ENCODE measurements at regions not wholly inside any gene's neighbourhood (a gene's known extent, or its start where the extent isn't known, plus 50 kb on each side); places are given as distances from the start of the nearest gene placed in this dataset.
"Not testable (repeated sequence)": the region's sequence is repeated elsewhere in the genome, so short reads cannot be mapped to it uniquely, and the experiment has no call there.

DNA sequence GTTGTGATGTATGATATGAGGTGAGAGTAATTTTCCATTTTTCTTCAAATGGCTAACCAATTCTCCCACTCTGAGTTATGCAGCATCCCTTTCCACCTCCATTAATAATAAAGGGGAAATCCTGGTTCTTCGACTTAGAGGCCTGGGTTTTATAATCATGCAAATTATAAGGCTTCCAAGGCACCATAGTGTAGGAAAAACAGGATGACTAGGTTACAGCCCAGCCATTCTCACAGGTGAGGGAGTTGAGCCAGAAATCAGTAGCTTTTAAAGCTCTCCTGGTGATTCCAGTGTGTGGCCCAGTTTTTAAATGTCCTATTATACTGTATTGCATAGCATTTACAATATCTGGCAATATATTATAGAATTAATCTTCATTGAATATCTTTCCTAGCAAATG, 203.1 kb downstream of the ARHGEF9 start:
- DNase-seq: no peak

GRCh38 chrX:63581398-63581797, 203.6 kb downstream of the ARHGEF9 start:
- no peak for DNase-seq

GRCh38 chrX:63576533-63576932, 208.5 kb downstream of the ARHGEF9 start:
- DNase-seq: no peak

GRCh38 chrX:63575700-63576099, 209.3 kb downstream of the ARHGEF9 start:
- not testable (repeated sequence) for DNase-seq

DNA sequence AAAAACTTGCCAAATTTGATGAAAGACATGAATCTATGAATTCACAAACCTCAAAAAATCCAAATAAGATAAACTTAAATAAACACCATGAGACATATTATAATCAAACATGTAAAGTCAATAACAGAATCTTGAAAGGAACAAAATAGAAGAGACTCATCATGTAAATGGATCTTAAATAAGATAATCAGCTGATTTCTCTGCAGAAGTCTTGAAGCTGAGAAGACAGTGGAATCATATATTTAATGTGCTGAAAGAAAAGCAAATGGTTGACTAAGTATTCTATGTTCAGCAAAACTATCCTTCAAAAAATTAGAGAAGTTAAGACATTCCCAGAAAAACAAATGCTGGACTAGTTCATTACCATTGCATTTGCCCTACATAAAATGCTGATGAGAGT, 215.7 kb upstream of the SPIN4 start:
- DNase-seq: no peak

DNA sequence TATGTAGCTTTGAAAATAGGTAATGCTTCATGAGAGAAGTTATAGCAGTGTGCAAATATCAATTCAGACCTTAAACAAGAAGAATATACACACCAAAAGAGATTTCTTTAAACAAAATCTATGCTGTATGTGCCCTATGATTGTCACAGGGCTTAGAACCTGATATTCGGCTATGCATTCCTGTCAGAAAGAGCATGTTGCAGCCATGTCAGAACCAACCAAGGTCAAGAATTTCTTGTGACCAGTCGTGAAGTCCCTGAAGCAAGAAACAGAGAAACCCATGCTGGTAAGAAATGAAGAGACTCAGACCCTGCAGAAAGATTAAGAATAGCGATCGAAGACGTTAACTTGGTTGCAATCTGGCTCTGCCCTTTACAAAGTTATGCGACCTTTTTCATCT, 210.3 kb upstream of the SPIN4 start:
- no peak for DNase-seq

GRCh38 chrX:63560601-63561218, 209.6 kb upstream of the SPIN4 start:
- peak; percentile 71 for DNase-seq

DNA sequence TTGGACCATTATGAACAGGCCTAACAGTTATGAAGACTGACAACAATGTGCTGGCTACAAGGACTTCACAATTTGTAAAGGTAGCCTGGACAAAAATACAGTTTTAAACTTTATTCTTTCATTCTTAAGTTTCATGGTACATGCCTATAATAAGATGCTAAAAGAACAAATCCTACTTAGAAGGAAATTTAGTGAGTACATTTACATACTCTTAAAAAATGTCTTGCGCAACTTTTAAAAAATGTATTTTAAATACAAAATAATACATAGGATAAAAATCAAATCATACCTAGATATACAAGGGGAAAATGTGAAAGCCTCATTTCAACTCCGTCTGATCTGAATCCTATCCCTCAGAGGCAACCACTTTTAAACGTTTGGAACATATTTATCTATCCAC, 200.7 kb upstream of the SPIN4 start:
- no peak for DNase-seq

DNA sequence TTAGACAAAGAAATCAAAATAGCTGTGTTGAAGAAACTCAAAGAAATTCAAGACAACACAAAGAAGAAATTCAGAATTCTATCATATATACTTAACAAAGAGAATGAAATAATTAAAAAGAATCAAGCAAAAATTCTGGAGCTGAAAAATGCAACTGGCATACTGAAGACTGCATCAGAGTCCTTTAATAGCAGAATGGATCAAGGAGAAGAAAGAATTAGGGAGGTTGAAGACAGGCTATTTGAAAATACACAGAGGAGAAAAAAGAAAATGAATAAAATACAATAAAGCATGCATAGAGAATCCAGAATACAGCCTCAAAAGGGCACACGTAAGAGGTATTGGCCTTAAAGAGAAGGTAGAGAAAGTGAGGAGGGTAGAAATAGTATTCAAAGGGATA, 179.5 kb upstream of the SPIN4 start:
- DNase-seq: no peak

DNA sequence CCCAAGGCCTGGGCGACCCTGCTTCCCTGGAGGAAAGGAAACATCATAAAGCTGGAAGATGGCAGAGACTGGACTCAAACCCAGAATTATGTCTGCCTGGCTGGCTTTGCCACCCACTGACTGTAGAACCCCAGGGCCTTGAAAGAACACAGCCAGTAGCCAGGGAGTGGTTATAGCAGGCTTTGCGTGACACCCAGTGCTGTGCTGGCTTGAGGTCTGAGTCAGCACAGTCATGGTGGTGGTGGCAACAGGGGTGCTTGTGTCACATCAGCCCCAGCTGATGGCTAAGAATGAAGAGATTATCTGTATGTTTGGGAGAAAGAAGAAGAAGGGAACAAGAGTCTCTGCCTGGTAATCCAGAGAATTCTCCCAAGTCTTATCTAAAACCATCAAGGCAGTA, 178.8 kb upstream of the SPIN4 start:
- no peak for DNase-seq

GRCh38 chrX:63526863-63527262, 175.7 kb upstream of the SPIN4 start:
- no peak for DNase-seq

DNA sequence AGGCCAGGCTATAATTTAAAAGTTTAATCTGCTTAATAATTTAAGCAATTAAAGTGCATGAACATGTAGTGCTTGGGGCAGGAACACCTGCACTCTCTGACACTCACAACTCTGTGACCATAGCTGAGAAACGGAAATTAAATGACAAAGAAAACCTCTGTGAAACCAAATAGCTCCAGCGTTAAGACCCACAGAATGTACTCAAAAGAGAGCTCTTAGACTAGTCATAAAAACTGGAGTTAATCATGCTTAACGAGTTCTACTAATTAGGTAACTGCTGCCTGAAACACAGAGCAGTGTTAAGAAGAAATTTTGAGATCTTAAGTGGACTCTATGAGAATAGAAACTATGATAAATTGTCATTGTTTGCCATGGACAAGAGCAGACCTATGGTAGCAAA, 174.4 kb upstream of the SPIN4 start:
- no peak for DNase-seq

GRCh38 chrX:63519368-63519767, 168.2 kb upstream of the SPIN4 start:
- DNase-seq: not testable (repeated sequence)

- DNase-seq: no peak
Observed at GRCh38 chrX:63514569-63515080, 163.5 kb upstream of the SPIN4 start.

DNA sequence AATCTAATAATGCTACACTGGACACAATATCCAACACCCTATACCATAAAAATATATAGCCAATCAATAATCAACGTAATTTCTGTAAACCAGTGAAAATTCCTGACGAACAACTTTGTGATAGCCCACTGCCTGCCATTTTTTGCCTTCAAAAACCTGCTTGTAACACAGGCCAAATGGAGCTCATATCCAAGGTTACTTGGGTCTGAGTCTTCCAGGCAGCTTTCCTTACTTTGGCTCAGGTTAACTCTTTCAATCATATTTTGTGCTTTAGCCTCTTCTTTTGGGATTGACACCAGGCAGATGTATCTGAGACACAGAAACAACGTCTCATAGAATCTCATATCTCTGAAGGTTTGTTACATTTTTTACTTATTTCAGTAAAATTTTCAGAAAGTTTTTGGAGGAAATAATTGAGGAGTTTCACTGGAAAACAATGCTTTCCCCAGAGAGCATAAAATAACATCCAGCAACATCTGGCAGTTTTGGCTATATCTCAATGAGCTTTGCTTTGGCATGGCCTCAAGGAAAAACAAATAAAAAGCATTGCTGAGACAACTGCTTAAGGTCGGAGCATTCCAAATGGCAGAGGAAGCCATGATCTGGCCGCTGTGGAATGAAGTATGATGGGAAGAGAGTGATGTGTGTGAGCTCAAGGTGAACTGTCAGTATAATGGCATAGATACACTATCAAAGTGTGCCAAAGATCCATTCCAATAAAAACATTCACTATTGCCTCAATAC, 162.9 kb upstream of the SPIN4 start:
- DNase-seq: no peak

GRCh38 chrX:63511361-63511760, 160.2 kb upstream of the SPIN4 start:
- no peak for DNase-seq

DNA sequence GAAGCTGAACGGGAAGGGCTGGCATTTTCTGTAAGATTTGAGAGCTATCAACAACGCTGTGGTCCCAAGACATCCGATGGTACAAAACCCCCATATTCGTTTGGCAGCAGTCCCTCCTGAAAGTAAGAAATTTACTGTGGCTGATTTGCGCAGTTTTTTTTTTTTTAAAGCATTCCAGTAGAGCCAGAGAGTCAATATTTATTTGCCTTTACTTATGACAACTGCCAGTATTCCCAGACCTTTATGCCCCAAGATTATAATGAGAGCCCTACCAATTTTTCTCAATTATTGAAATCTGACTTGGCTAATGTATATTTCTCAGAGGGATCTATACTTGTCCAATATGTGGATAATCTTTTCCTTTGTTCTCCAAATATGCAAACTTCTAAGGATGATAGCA, 157.5 kb upstream of the SPIN4 start:
- no peak for DNase-seq

DNA sequence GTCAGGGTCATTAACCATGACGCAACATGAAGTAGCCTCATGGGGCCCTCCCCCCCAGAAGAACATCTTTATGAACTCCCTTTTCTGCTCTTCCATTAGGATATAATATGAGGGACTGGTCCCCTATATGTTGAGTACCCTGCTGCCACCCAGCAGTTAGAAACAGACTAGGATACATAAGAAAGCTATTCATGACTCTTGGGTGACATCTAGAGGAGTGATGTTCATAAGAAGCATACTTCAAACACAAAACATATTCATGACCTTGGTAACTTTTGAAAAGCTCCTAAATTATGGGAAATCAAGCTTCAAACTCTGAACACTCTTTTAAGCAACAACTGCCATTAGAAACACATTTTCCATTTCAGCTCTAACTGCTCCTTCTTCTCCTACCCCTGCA, 155.2 kb upstream of the SPIN4 start:
- DNase-seq: no peak

GRCh38 chrX:63503541-63503940, 152.4 kb upstream of the SPIN4 start:
- DNase-seq: no peak

- DNase-seq: no peak
Observed at GRCh38 chrX:63488546-63489373, 137.6 kb upstream of the SPIN4 start.

DNA sequence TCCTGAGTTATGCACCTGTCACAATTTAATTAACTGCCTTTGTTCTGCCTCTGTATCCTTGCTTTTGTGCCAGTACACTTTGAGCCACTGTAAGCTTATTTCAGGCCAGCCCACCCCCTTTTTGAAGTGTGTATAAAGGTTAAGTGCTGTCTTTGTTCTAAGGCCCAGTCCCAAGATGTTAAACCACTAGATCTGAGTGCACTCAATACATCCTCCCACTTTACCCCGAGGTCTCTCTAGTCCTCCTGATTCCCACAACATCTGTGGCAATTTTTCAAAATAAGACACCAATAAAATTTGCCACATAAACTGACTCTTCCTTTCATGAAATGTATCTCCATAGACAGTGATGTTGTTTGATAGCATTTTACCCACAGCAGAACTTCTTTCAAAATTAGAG, 124.1 kb upstream of the SPIN4 start:
- no peak for DNase-seq

- DNase-seq: no peak
Observed at GRCh38 chrX:63471004-63471403, 119.9 kb upstream of the SPIN4 start.

- DNase-seq: no peak
Observed at GRCh38 chrX:63470506-63470905, 119.4 kb upstream of the SPIN4 start.

- DNase-seq: no peak
Observed at GRCh38 chrX:63466690-63467089, 115.6 kb upstream of the SPIN4 start.
